RKO (cell line): ENCODE measurements at regions not wholly inside any gene's neighbourhood (a gene's known extent, or its start where the extent isn't known, plus 50 kb on each side); places are given as distances from the start of the nearest gene placed in this dataset.

ENCODE experiments used
- DNase-seq: peaks from one replicate; pipeline ENCODE4 v3.0.0-alpha.2; 2016; ENCODE audit warnings: low spot score

DNA sequence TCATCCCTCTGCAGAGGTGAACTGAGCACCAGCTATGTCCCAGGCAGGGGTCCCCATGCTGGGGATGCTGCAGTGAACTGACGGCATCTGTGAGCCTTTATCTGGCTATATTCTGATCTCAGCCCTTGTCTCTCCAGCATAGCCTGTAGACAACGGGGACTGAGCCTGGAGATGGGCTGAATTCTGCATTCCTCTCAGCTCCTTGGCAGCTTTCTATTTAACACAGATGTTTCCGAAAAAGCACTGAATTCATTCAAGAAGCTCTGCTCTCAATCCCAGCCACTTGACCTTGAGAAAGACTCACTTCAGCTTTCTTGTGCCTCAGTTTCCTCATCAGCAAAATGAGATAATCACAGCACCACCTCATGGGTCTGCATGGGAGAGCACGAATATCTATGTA lies 204.4 kb upstream of the PMEPA1 start:
- no peak for DNase-seq

GRCh38 chr20:57913156-57913930 lies 203.5 kb upstream of the PMEPA1 start:
- DNase-seq = no peak

DNA sequence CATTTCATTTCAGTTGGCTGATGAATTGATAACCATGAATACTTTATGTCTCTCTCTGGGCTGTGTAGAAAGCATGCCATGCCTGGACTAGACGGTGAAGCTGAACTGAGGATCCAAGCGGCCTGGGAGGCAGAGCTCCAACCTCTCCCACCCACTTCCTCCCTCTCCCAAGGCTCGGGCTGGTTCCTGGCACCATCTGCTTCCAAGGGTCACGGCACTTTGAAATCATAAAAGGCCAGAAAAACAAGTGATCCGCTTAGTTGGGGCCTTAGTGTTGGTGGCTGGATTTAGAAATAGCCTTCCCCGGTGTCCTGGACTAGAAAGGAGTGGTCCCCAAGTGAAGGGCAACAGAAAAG lies 202.4 kb upstream of the PMEPA1 start:
- DNase-seq = no peak

- no peak for DNase-seq
Measured at GRCh38 chr20:57911512-57912226, 201.9 kb upstream of the PMEPA1 start.

- no peak for DNase-seq
Measured at GRCh38 chr20:57910716-57911115, 200.9 kb upstream of the PMEPA1 start.

- no peak for DNase-seq
Measured at GRCh38 chr20:57909763-57910331, 200.0 kb upstream of the PMEPA1 start.

- DNase-seq = no peak
Measured at GRCh38 chr20:57908704-57909630, 199.2 kb upstream of the PMEPA1 start.

GRCh38 chr20:57908226-57908625 lies 198.4 kb upstream of the PMEPA1 start:
- DNase-seq = no peak

- no peak for DNase-seq
Measured at GRCh38 chr20:57907131-57908000, 197.6 kb upstream of the PMEPA1 start.

DNA sequence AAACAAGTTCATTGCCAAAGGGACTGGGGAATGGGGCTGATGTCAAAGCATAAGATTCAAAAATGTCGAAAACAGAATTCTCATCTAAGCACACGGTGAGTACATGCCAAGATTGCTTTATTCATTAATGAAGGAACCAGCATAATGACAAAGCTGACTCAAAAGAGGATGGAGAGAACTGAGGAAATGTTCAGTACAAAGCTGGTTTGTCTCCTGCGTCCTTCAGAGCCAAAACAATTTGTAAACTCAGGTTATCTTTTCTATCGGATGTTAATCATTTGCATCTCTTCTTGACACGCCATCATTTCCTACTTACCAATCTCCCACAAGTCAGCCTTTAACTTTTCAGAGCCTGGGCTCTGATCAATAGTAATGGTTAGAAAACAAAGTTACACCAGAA lies 195.6 kb upstream of the PMEPA1 start:
- DNase-seq = no peak

DNA sequence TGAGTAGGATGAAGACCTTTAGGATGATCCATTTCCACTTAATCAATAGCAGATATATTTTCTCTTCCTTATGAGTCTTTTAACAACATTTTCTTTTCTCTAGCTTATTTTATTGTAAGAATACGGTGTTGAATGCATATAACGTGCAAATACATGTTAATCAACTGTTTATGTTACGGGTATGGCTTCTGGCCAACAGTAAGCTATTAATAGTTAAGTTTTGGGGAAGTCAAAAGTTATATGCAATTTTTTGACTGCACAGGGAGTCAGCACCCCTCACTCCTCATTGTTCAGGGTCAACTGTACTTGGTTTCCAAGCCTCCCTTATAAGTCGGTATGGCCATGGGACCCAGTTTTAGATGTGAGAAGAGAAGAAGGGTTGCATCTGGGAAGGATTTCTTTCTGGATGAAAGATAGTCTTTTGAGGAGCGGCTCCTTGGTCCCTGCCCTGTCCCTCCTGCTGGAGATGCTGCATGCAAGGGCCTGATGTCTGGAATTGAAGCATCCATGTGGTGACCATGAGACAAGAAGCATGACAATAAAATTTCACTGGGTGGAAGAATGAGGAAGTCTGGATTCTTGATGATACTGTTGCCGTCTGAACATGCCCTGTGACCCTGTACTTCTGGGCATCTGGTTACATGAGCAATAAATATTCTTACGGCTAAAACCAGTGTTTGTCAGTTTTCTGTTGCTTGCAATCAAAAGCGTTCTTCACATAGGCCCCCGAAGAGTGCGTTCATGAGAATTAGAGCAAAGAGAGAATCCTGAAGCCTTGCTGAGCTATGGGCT lies 194.7 kb upstream of the PMEPA1 start:
- DNase-seq = no peak

DNA sequence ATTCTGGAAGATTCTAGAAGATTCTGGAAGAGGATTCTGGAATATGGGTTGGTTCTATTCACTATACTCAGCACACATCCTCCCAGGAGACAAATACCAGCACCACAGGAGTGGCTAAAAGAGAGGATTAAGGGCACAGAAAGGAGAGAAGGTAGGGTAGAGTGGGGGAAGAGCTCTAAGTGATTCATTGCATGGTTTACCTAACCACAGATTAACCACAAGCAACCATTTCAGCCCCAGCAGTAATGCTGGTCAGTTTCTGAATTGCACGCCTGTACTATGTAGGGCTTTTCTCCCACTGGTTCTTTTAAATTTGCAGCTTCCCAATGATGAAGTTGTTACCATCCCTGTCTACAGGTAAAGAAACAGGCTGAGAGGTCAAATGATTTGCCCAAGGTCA lies 192.7 kb upstream of the PMEPA1 start:
- DNase-seq = no peak

GRCh38 chr20:57901526-57901925 lies 191.7 kb upstream of the PMEPA1 start:
- DNase-seq = no peak

DNA sequence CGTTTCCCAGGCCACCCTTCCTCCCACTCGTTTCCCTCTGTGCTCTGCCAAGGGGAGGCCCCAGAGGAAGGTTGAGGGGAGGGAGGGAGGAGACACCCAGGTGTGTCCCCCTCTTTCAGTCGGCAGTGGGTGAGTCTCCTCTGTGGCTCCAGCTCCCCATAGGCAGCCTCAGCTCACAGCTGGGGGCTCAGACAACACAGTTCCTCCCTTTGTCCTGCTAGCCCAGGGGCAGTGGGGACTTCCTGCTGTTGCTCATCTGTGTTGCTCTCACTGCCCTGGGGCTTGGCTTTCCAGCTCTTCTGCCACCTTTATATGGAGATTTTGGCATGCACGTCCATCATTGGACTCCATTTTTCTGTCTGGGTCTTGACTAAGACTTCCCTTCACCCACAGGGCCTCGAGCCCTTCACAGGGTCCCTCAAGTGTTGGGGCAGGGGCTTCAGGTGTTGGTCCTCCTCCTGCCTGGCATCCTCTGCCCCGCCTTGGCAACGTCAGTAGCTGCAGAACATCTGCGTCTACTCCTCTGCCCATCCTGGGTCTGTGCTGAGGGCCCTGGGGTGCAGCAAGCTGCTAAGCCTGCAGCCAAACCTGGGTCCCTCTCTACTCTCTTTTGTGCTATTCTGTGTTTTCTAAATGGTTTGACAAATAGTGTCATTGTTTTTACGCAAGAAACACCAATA lies 190.6 kb upstream of the PMEPA1 start:
- no peak for DNase-seq

DNA sequence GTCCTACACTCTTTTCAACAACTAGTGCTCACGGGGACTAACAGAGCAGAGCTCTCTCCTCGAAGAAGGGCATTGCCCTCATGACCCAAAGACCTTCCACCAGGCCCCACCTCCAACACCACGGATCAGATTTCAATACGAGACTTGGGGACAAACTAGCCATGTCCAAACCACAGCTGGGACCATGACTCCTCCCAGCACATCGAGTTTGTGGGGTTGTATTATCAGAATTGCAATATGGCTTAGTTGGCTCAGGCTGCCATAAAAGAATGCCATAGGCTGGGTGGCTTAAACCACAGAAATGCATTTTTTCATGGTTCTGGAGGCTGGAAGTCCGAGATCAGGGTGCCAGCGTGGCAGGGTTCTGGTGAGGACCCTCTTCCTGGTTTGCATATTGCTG lies 189.7 kb upstream of the PMEPA1 start:
- no peak for DNase-seq

DNA sequence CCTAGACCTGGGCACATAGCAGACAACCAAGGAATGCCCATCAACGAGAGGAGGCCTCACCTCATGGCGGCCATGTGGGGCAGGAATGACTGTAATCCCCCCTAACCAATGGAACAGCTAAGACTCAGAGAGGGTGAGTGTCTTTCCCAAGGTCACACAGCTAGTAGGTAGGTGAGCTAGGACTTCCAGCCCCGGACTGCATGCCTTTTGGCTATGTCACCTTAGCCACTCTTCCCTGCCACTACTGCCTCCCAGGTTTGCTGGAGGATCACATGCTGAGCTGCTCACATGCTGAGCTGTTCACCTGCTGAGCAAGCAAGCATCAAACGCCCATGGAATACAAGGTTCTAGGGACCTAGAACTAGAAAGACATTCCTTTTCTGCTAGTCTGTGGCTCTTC lies 188.5 kb upstream of the PMEPA1 start:
- DNase-seq = no peak

DNA sequence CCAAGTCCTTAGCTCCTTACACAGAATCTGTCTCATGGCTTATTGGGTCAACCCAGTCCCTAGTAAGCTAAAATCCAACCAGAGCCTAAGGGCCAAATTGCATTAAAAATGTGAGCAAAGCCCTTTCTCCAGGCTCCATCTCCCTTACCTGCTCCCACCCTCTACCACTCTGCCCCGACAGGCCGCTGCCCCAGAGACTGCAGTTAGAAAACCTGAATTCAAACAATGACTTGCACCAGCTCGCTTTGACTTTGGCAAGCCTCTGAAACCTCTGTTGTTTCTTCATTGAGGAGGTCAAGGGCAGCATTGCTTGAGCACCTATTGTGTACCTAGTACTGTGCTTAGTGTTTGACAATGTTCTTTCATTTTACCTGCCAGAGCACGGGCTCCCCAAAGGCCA lies 188.1 kb upstream of the PMEPA1 start:
- no peak for DNase-seq

DNA sequence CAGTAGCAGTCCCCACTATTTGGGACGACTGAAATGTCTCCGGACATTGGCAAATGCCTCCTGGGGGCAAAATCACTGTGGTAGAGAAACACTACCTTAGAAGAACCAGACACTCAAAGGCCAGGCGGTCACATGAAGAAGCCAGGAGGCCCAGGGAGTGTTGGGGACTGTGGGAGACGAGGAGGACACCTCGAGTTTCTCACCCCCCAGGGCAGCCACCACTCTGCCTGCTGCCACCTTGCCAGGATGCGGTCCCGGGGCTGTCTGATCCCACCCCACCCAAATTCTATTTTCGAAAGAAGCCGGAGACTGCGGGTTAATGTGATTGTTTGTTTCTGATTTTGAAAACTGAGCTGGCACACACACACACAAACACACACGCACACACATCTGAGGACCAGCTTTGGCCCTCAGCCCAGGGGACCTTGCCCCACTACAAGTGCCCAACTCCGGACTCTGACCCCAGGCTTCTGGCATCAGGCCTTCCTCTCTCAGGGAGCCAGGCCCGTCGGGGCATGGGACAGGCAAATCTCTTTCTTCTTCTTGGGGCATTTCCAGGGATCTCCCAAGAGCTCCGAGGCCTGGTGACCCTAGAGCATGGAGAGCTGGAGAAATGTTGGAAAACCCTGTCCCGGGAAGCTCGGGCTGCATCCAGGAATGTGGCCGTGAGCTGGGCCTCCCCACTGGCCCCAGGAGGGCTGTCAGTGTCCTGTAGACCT lies 187.5 kb upstream of the PMEPA1 start:
- DNase-seq = no peak

DNA sequence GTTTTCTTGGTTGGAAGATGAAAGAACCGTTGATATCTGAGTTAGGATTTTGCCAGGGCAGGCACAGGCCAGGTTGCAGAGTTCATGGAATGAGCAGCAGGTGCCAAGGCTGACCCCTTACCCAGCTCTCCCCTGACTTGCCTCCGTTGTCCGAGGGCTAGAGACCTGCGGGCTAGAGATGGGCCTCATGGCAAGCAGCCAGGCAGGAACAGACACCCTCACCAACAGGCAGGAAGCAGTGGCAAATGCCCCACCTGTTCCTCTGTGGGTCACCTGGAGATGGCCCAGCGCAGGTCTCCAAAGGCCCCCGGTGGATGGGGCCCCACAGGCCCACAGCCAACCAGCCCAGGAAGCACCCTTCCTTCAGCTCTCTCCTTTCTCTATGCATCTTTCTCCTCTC lies 186.7 kb upstream of the PMEPA1 start:
- DNase-seq = no peak
